Activated CD4-positive, alpha-beta T cell treated with anti-CD3 and anti-CD28 coated beads for 36 hours (primary cell): ENCODE measurements at regions not wholly inside any gene's neighbourhood (a gene's known extent, or its start where the extent isn't known, plus 50 kb on each side); places are given as distances from the start of the nearest gene placed in this dataset.
A peak's percentile ranks its signal among the peaks of the same experiment; 100 is the strongest.

Source experiments
- ATAC-seq: fragments of 200-7000 bp; cut with Tn5 transposase; one replicate; pipeline ENCODE4 v1.10.0; 2021; ENCODE audit warnings: mild to moderate bottlenecking, moderate library complexity
- CTCF ChIA-PET: fragments of 350-600 bp; sonication (Branson Sonifier 250); formaldehyde crosslinking; loops from one replicate; lab custom pipeline; 2021; ENCODE audit warnings: antibody characterized with exemption; lab: Charles Lee
- POLR2A ChIA-PET: fragments of 350-600 bp; sonication (Branson Sonifier 250); formaldehyde crosslinking; loops from one replicate; lab custom pipeline; 2021; ENCODE audit warnings: antibody characterized with exemption, inconsistent platforms; lab: Charles Lee
- DNase-seq: peaks from one replicate; pipeline ENCODE4 v3.0.0-alpha.2; 2020
- H3K27ac Mint-ChIP-seq: one replicate; pipeline ENCODE4 v1.8.0; 2021; ENCODE audit warnings: mixed read lengths
- H3K27me3 Mint-ChIP-seq: one replicate; pipeline ENCODE4 v1.8.0; 2021; ENCODE audit warnings: mixed read lengths
- H3K36me3 Mint-ChIP-seq: one replicate; pipeline ENCODE4 v1.8.0; 2021; ENCODE audit warnings: low read depth, mixed read lengths
- H3K4me1 Mint-ChIP-seq: one replicate; pipeline ENCODE4 v1.8.0; 2021; ENCODE audit warnings: mixed read lengths
- H3K4me3 Mint-ChIP-seq: one replicate; pipeline ENCODE4 v1.8.0; 2021; ENCODE audit warnings: mild to moderate bottlenecking, moderate library complexity, mixed read lengths
- H3K9me3 Mint-ChIP-seq: one replicate; pipeline ENCODE4 v1.8.0; 2021; ENCODE audit warnings: low read depth, mixed read lengths
- intact Hi-C, 2 experiments: fragments of 100-400 bp; cut with DNase I in 1 of 2; cut with micrococcal nuclease in 1 of 2; formaldehyde crosslinking; loops; one replicate each; pipeline versions ENCODE4 v1.14.2 to v1.15.1; 2022 to 2024; cut with DNase I, micrococcal nuclease

DNA sequence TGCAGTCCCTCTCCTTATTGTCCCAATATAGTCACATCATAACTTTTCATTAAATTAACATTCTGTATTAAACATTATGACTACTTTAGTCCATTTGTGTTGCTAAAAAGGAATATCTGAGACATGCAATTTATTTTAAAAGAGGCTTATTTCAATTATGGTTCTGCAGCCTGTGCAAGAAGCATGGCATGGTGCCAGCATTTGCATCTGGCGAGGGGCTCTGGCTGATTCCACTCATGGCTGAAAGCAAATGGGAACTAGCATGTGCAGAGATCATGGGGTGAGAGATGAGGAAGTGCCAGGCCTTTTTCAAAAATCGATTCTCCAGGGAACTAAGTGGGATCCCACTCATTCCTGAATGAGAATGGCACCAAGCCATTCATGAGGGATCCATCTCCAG lies 476.3 kb upstream of the RPS6KA3 start:
- Mint-ChIP-seq H3K4me3 (no peak overlapping the region), H3K9me3 (no peaks in the 10 kb centered on the region), H3K27ac (no peak overlapping the region), H3K27me3 (peaks cover 5% of the 10 kb centered on the region), H3K4me1 (peaks cover 5% of the 10 kb centered on the region), H3K36me3 (no peaks in the 10 kb centered on the region)
- ATAC-seq = no peak
- POLR2A ChIA-PET = no interaction called here
- intact Hi-C loops = no loop called here
- CTCF ChIA-PET = no interaction called here
- DNase-seq = no peak

DNA sequence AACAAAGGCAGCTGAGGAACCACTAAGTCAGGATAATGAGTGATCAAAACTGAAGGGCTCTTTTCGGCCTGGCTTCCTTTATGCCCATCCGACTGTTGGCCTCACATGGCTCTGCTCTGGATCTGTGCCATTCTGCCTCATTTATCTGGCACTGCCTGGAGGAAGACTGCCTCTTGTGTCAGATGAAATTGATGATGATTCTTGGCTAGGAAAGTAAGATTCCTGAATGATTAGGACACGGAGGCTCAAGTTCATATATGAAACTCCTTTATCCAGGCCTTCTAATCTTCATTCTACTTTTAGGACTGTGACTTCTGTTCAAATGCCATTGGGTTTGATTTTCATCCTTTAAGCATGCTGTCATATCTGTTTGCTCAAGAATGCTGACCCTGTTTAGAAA lies 475.4 kb upstream of the RPS6KA3 start:
- peaks cover 5% of the 10 kb centered on the region for H3K27me3 Mint-ChIP-seq
- H3K4me1 Mint-ChIP-seq = peaks cover 5% of the 10 kb centered on the region

DNA sequence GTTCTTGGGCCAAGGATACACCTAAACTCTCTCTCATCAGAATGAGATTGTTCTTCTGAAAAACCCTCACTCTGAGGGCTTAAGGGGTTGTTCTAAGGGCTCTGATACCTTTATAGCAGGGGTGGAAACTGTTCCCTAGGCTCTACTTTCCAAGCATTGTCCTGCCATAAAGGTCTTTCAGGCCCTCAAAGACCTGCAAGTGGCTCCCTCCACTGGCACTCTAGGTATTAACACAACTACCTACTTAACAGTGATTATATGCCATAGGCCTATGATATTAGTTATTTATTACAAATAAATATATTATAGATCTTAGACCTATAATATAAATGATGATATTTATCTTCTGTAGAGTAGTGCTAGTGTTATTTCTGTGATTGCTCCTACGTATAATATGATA lies 473.7 kb upstream of the RPS6KA3 start:
- Mint-ChIP-seq H3K27me3 (peaks cover 5% of the 10 kb centered on the region), H3K4me3 (no peak overlapping the region), H3K9me3 (no peaks in the 10 kb centered on the region), H3K36me3 (no peaks in the 10 kb centered on the region), H3K27ac (no peak overlapping the region), H3K4me1 (peaks cover 5% of the 10 kb centered on the region)
- ChIA-PET POLR2A (no interaction called here), CTCF (no interaction called here)
- intact Hi-C loops = loop anchor here in 1 of 2 experiments (2.0 kb wide), 1 partner anchor 210 kb away; no protein-coding TSS in a partner anchor
- DNase-seq = peak; percentile 5
- no peak for ATAC-seq

More for the DNA sequence above, 475.4 kb upstream of the RPS6KA3 start:
- DNase-seq (no peak), ATAC-seq (no peak)
- H3K4me3 Mint-ChIP-seq = no peak overlapping the region
- H3K27ac Mint-ChIP-seq = no peak overlapping the region
- ChIA-PET CTCF (no interaction called here), POLR2A (no interaction called here)
- no peaks in the 10 kb centered on the region for H3K9me3 Mint-ChIP-seq
- intact Hi-C loops = no loop called here
- H3K36me3 Mint-ChIP-seq = no peaks in the 10 kb centered on the region

DNA sequence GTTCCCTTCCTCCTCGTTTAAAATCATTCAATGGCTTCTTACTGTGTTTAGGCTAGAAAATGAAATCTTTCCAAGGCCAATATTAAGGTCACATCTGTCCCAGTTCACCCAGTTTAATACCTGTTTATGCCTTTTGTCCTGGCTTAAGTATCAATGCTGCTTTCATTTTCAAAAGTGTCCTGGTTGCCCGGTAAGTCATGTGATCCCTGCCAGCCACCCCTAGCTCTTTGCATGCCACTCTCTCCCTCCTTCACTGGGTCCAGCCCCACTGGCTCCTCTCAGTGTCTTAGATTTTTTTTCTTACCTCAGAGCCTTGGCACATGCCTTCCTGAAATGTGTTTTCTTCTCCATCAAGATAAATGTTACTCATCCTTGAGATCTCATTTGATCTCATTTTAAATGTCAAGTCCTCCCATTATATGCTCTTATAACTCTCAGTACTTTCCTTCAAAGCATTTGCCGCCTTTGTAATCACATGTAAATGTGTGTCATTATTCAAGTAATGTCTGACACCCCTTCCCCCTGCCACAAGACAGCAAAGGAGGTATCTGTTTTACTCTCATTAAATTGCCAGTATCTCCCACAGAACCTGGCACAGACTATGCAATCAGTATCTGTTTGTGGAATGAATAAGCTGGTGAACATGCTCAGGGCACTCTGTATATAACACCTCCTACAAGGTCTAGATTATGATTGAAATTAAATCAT lies 472.5 kb upstream of the RPS6KA3 start:
- Mint-ChIP-seq H3K36me3 (no peaks in the 10 kb centered on the region), H3K4me1 (peaks cover 5% of the 10 kb centered on the region), H3K9me3 (no peaks in the 10 kb centered on the region), H3K4me3 (no peak overlapping the region), H3K27me3 (peaks cover 8% of the 10 kb centered on the region), H3K27ac (no peak overlapping the region)
- ATAC-seq (peak; percentile 64), DNase-seq (no peak)
- ChIA-PET POLR2A (no interaction called here), CTCF (no interaction called here)
- intact Hi-C loops = no loop called here

DNA sequence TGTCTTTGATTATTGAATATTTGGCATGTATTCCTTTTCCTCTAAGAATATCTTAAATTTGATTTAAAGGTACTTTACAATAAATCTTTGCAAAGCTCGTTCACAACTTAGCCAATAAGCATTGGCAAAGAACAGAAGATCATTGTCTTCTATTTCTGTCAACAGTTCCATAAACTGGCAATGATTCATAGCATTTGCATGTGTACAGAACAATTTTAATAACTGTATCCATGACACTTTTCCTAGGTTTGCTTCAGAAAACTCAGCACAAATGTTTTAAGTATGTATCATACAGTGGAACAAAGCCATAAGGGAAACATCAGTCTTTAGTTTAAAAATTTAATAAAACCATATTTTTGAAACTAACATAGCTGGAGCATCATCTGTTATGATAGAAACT lies 462.7 kb upstream of the RPS6KA3 start:
- no peaks in the 10 kb centered on the region for H3K9me3 Mint-ChIP-seq
- no peaks in the 10 kb centered on the region for H3K4me1 Mint-ChIP-seq
- intact Hi-C loops = no loop called here
- CTCF ChIA-PET = no interaction called here
- H3K27ac Mint-ChIP-seq = no peak overlapping the region
- no peak overlapping the region for H3K4me3 Mint-ChIP-seq
- peaks cover 2% of the 10 kb centered on the region for H3K27me3 Mint-ChIP-seq
- POLR2A ChIA-PET = no interaction called here
- H3K36me3 Mint-ChIP-seq = no peaks in the 10 kb centered on the region
- DNase-seq (no peak), ATAC-seq (no peak)

DNA sequence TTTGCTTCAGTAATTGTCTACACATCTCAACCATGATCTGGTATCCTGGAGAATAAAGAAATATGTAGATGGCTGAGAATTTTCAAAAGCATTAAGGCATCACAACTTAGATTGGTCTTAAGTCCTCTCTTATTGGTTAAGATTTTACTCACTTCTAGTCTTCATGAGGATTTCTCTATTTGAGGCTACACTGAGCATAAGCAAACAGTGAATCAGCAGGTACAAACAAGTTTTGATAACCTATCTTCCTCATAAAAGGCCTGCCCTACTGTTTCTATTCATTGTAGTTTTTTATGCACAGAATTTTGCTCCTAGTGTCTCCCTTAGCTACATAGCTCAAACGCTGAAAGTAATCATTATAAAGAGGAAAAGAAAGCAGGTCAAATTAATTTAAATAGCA lies 460.7 kb upstream of the RPS6KA3 start:
- no peak overlapping the region for H3K27ac Mint-ChIP-seq
- peaks cover 2% of the 10 kb centered on the region for H3K27me3 Mint-ChIP-seq
- intact Hi-C loops = no loop called here

DNA sequence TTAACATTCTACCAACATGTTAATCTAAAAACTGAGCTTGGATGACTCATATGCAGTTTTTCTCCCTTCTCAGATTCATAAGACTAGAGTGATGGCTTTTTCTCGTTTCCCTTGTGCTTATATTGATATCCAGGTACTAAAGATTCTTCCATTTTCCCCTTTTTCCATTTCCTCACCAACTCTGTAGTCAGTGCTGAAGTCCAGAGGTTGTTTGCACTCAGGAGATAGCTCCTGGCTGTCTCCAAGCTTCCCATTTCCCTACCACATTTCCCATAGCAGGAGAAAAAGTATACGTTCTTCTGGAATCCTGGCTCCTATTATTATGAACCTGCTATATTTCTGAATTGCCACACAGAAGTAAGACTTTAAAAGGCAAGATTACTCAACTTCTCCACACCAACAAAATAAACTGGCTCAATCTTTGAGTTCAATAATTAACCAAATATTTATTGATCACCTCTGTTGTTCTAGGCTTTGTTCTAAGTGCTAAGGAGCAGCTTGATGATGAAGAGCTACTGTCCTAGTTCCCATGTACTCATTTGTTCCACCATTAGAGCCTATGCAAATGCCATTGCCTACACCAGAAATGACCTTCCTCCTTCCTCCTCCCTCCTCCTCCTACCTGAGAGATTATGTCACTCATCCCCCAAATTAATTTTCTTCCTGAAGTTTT lies 454.4 kb upstream of the RPS6KA3 start:
- POLR2A ChIA-PET = no interaction called here
- no peak overlapping the region for H3K4me3 Mint-ChIP-seq
- peaks cover 5% of the 10 kb centered on the region for H3K27me3 Mint-ChIP-seq
- no peaks in the 10 kb centered on the region for H3K36me3 Mint-ChIP-seq
- H3K9me3 Mint-ChIP-seq = peaks cover 4% of the 10 kb centered on the region
- no peak for ATAC-seq
- H3K4me1 Mint-ChIP-seq = no peaks in the 10 kb centered on the region
- no peak overlapping the region for H3K27ac Mint-ChIP-seq
- CTCF ChIA-PET = no interaction called here
- intact Hi-C loops = no loop called here
- DNase-seq = no peak

More for the DNA sequence above, 460.7 kb upstream of the RPS6KA3 start:
- Mint-ChIP-seq H3K36me3 (no peaks in the 10 kb centered on the region), H3K4me1 (no peaks in the 10 kb centered on the region), H3K4me3 (no peak overlapping the region), H3K9me3 (no peaks in the 10 kb centered on the region)
- ChIA-PET CTCF (no interaction called here), POLR2A (no interaction called here)
- DNase-seq (no peak), ATAC-seq (no peak)

DNA sequence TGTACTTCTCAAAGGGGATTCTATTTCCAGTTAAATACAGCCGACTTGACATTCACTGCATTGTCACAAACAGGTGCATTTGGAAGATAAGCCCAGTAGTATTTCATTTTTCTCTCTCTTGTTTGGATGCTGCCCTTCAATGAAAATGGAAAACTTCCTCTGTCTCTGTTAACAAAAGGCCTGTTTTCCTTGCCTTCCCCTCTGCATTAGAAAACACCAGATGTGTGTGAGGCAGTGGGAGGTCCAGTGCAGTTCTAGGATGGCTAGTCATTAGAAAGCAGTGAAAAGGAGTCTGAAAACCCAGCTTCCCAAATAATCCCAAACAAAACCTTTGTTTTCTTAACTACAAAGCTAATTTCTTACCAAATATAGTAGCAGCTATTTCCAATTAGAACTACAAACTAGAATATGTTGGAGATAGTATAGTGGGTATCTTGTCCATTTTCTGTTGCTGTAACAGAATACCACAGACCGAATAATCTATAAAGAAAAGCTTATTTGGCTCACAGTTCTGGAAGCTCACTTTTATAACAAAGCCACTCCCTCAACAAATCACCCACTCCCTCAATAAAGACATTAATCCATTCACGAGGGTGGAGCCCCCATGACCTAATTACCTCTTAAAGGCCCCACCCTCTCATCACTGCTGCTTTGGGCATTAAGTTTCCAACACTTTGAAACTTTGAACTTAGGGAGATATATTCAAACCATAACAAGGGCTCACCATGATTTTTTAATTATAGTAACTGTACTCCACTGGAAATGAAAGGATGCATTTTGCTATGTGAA lies 452.1 kb upstream of the RPS6KA3 start:
- DNase-seq = no peak
- intact Hi-C loops = loop anchor here in 1 of 2 experiments (10.0 kb wide), 1 partner anchor 184 kb away; no protein-coding TSS in a partner anchor

DNA sequence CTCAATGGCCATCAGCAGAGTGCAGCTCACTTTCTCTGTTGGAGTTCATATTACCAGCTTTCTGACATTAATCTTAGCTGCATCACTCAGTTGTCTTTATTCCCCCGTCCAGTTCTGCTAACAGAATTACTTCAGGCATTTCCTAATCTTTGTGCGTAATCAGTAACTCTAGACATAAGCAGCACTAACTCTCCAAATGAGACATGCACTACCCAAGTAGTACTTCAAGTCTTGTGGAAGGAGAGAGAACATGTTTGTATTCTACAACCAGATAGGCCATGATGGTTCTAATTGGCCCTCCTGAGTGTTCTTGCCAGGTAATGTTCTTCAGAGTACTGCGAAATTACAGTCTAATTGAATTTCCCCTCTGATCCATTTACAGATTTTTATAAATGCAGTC lies 448.5 kb upstream of the RPS6KA3 start:
- peaks cover 2% of the 10 kb centered on the region for H3K27me3 Mint-ChIP-seq
- DNase-seq (no peak), ATAC-seq (no peak)
- H3K4me1 Mint-ChIP-seq = no peaks in the 10 kb centered on the region
- CTCF ChIA-PET = interaction anchor here (0.5 kb wide), 1 partner anchor 34 kb away, joined by 3 read pairs; no protein-coding TSS in a partner anchor
- no peak overlapping the region for H3K4me3 Mint-ChIP-seq
- intact Hi-C loops = loop anchor here in 1 of 2 experiments (10.0 kb wide), 1 partner anchor 180 kb away; no protein-coding TSS in a partner anchor
- H3K27ac Mint-ChIP-seq = no peak overlapping the region
- H3K36me3 Mint-ChIP-seq = no peaks in the 10 kb centered on the region
- POLR2A ChIA-PET = no interaction called here
- H3K9me3 Mint-ChIP-seq = peaks cover 4% of the 10 kb centered on the region

More for the DNA sequence above, 452.1 kb upstream of the RPS6KA3 start:
- H3K36me3 Mint-ChIP-seq = no peaks in the 10 kb centered on the region
- no peak for ATAC-seq
- no peak overlapping the region for H3K27ac Mint-ChIP-seq
- peaks cover 4% of the 10 kb centered on the region for H3K9me3 Mint-ChIP-seq
- H3K27me3 Mint-ChIP-seq = peaks cover 5% of the 10 kb centered on the region
- no peaks in the 10 kb centered on the region for H3K4me1 Mint-ChIP-seq
- ChIA-PET POLR2A (no interaction called here), CTCF (no interaction called here)
- H3K4me3 Mint-ChIP-seq = no peak overlapping the region

DNA sequence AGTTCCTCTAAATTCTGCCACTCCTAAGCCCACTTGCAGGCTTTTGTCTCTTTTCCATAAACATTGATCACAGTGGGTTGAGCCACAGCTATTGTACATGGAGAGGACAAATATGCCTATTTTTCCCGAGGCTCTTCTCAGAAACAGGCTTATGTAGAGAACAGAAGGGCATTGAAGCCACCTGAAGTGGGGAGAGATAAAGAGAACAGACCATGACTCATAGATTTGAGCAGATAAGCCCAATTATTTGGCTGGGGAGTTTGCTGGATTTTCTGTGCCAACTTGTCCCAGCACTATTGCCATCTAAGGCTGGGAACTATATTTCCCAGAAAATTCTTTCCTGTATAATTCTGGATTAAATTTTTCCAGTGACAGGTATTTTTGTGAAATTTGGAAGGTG lies 446.1 kb upstream of the RPS6KA3 start:
- ATAC-seq (no peak), DNase-seq (no peak)
- no peak overlapping the region for H3K27ac Mint-ChIP-seq
- no peaks in the 10 kb centered on the region for H3K4me1 Mint-ChIP-seq
- POLR2A ChIA-PET = no interaction called here
- CTCF ChIA-PET = no interaction called here
- H3K27me3 Mint-ChIP-seq = peaks cover 4% of the 10 kb centered on the region
- intact Hi-C loops = loop anchor here in 1 of 2 experiments (10.0 kb wide), 1 partner anchor 178 kb away; no protein-coding TSS in a partner anchor
- no peak overlapping the region for H3K4me3 Mint-ChIP-seq
- H3K9me3 Mint-ChIP-seq = peaks cover 5% of the 10 kb centered on the region
- no peaks in the 10 kb centered on the region for H3K36me3 Mint-ChIP-seq

DNA sequence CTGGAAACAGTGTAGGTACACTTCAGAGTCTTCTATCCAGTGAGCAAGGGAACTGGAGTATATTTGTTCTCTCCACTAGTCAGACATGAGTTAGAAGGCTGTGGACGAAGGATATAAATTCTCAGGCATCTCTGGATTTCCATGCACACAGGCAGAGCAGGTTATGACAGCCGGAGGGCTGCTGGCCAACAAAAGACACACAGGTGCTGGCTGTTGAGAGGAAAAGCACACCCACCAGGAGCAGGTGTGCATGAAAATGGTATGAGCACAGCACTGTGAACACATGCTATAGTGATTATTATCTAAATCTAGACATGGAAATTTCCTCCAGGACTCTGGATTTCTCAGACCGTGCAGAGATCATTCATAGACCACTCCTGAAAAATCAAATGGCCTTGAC lies 444.7 kb upstream of the RPS6KA3 start:
- CTCF ChIA-PET = no interaction called here
- Mint-ChIP-seq H3K9me3 (peaks cover 3% of the 10 kb centered on the region), H3K27me3 (peaks cover 4% of the 10 kb centered on the region), H3K36me3 (no peaks in the 10 kb centered on the region), H3K4me1 (no peaks in the 10 kb centered on the region), H3K4me3 (no peak overlapping the region), H3K27ac (no peak overlapping the region)
- intact Hi-C loops = loop anchor here in 1 of 2 experiments (10.0 kb wide), 1 partner anchor 177 kb away; no protein-coding TSS in a partner anchor
- no peak for DNase-seq
- no peak for ATAC-seq
- POLR2A ChIA-PET = no interaction called here
